SKM-1 treated with dmso at 0.1 percent for 144 hours (cell line): ENCODE measurements at regions not wholly inside any gene's neighbourhood (a gene's known extent, or its start where the extent isn't known, plus 50 kb on each side); places are given as distances from the start of the nearest gene placed in this dataset.

Experiments used
- DNase-seq: peaks from one replicate; lab custom pipeline; 2025; ENCODE audit not compliant: unreplicated experiment; lab: John Stamatoyannopoulos, UW

GRCh38 chr3:74059923-74060600 is 435.3 kb upstream of the PDZRN3 start:
- no peak for DNase-seq

GRCh38 chr3:74059301-74059922 is 434.7 kb upstream of the PDZRN3 start:
- DNase-seq: no peak

- no peak for DNase-seq
Measured at GRCh38 chr3:74057169-74057568, 432.4 kb upstream of the PDZRN3 start.

GRCh38 chr3:74055061-74055460 is 430.3 kb upstream of the PDZRN3 start:
- no peak for DNase-seq

GRCh38 chr3:74054566-74054965 is 429.8 kb upstream of the PDZRN3 start:
- no peak for DNase-seq

GRCh38 chr3:74053970-74054516 is 429.3 kb upstream of the PDZRN3 start:
- no peak for DNase-seq

GRCh38 chr3:74049444-74049843 is 424.7 kb upstream of the PDZRN3 start:
- DNase-seq: no peak

- DNase-seq: no peak
Measured at GRCh38 chr3:74048699-74049098, 424.0 kb upstream of the PDZRN3 start.

GRCh38 chr3:74045000-74045399 is 420.3 kb upstream of the PDZRN3 start:
- no peak for DNase-seq

- DNase-seq: no peak
Measured at GRCh38 chr3:74041068-74041675, 416.4 kb upstream of the PDZRN3 start.

- no peak for DNase-seq
Measured at GRCh38 chr3:74039105-74039504, 414.4 kb upstream of the PDZRN3 start.

GRCh38 chr3:74036568-74036967 is 411.8 kb upstream of the PDZRN3 start:
- no peak for DNase-seq

GRCh38 chr3:74036102-74036501 is 411.4 kb upstream of the PDZRN3 start:
- DNase-seq: no peak

- DNase-seq: no peak
Measured at GRCh38 chr3:74033806-74034205, 409.1 kb upstream of the PDZRN3 start.

GRCh38 chr3:74033381-74033780 is 408.6 kb upstream of the PDZRN3 start:
- no peak for DNase-seq

- no peak for DNase-seq
Measured at GRCh38 chr3:74027121-74027520, 402.4 kb upstream of the PDZRN3 start.

- DNase-seq: no peak
Measured at GRCh38 chr3:74023395-74023794, 398.7 kb upstream of the PDZRN3 start.

- no peak for DNase-seq
Measured at GRCh38 chr3:74021449-74021848, 396.7 kb upstream of the PDZRN3 start.

GRCh38 chr3:74009961-74010844 is 385.5 kb upstream of the PDZRN3 start:
- no peak for DNase-seq

GRCh38 chr3:74004386-74004785 is 379.6 kb upstream of the PDZRN3 start:
- no peak for DNase-seq

GRCh38 chr3:74003734-74004133 is 379.0 kb upstream of the PDZRN3 start:
- DNase-seq: no peak
